Duodenal mucosa (tissue), 2 donors: ENCODE measurements at regions not wholly inside any gene's neighbourhood (a gene's known extent, or its start where the extent isn't known, plus 50 kb on each side); places are given as distances from the start of the nearest gene placed in this dataset.

ENCODE experiments used
- H3K27ac ChIP-seq: one replicate; pipeline ENCODE4 v1.7.0; 2013; ENCODE audit warnings: low read depth, low read length
- H3K27me3 ChIP-seq, 2 donors: one replicate each; pipeline ENCODE4 v1.7.0; 2013; ENCODE audit warnings: low read length in 2 of 2, control low read depth in 1 of 2; ENCODE audit not compliant: insufficient read depth in 2 of 2, control insufficient read depth in 1 of 2
- H3K36me3 ChIP-seq, 2 donors: one replicate each; pipeline ENCODE4 v1.7.0; 2013; ENCODE audit warnings: low read length in 2 of 2, control low read depth in 1 of 2; ENCODE audit not compliant: insufficient read depth in 2 of 2, control insufficient read depth in 1 of 2
- H3K4me1 ChIP-seq, 2 donors: one replicate each; pipeline ENCODE4 v1.7.0; 2013; ENCODE audit warnings: low read length in 2 of 2, control low read depth in 1 of 2; ENCODE audit not compliant: insufficient read depth in 2 of 2, control insufficient read depth in 1 of 2
- H3K4me3 ChIP-seq, 2 donors: one replicate each; pipeline ENCODE4 v1.7.0; 2013; ENCODE audit warnings: low read length in 2 of 2, low read depth in 1 of 2
- H3K9ac ChIP-seq, 2 donors: one replicate each; pipeline ENCODE4 v1.7.0; 2013; ENCODE audit warnings: low read length in 2 of 2, low read depth in 1 of 2
- H3K9me3 ChIP-seq, 2 donors: one replicate each; pipeline ENCODE4 v1.7.0; 2013; ENCODE audit warnings: low read length in 2 of 2, control low read depth in 1 of 2; ENCODE audit not compliant: control insufficient read depth in 1 of 2

DNA sequence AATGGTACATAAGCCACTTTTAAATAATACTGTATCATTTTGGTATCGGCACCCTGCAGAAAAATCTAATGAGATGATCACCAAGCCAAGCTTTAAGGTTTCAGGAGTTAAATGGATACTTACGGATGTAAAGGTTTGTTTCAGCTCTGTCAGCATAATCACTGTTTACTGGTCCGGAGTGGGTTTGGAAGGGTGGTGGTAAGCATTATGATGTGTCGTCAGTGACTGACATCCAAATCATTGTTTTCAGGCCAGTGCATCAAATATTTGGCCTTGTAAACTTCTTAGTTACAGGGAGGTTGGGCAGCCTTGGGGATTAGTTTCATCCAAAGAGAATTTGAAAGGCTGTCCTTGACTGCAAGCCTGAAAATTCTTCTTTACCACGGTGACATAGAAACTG lies 50.0 kb upstream of the ATL2 start:
- Histone ChIP-seq H3K27me3 (no peaks in the 10 kb centered on the region), H3K4me3 (no peak overlapping the region), H3K9me3 (no peaks in the 10 kb centered on the region), H3K9ac (no peak overlapping the region), H3K36me3 (no peaks in the 10 kb centered on the region), H3K4me1 (no peaks in the 10 kb centered on the region), H3K27ac (no peak overlapping the region)
